Upper lobe of left lung (tissue), 4 donors: ENCODE measurements at regions not wholly inside any gene's neighbourhood (a gene's known extent, or its start where the extent isn't known, plus 50 kb on each side); places are given as distances from the start of the nearest gene placed in this dataset.

ENCODE experiments used
- POLR2A ChIP-seq, 4 donors: fragments of 450-650 bp; IDR thresholded peaks; one replicate each; pipeline ENCODE4 v1.5.1; 2016 to 2017; ENCODE audit warnings: antibody characterized with exemption in 4 of 4, mild to moderate bottlenecking in 2 of 4
- POLR2AphosphoS5 ChIP-seq, 2 donors: sonication (generic); formaldehyde crosslinking; IDR thresholded peaks; one replicate each; pipeline ENCODE4 v1.5.1; 2017; ENCODE audit warnings: antibody characterized with exemption in 2 of 2
- TF ChIP-seq, protein P1 (sequence below), 6 experiments: fragments of 450-650 bp in 4 of 6; fragments of 200-600 bp in 2 of 6; sonication (generic) in 2 of 6; IDR thresholded peaks; one replicate each; pipeline ENCODE4 v1.5.1; 2016 to 2019; ENCODE audit warnings: antibody characterized with exemption in 6 of 6

GRCh38 chr2:64773461-64774118 is 119.9 kb upstream of the SERTAD2 start:
- TF ChIP-seq, protein P1, sequence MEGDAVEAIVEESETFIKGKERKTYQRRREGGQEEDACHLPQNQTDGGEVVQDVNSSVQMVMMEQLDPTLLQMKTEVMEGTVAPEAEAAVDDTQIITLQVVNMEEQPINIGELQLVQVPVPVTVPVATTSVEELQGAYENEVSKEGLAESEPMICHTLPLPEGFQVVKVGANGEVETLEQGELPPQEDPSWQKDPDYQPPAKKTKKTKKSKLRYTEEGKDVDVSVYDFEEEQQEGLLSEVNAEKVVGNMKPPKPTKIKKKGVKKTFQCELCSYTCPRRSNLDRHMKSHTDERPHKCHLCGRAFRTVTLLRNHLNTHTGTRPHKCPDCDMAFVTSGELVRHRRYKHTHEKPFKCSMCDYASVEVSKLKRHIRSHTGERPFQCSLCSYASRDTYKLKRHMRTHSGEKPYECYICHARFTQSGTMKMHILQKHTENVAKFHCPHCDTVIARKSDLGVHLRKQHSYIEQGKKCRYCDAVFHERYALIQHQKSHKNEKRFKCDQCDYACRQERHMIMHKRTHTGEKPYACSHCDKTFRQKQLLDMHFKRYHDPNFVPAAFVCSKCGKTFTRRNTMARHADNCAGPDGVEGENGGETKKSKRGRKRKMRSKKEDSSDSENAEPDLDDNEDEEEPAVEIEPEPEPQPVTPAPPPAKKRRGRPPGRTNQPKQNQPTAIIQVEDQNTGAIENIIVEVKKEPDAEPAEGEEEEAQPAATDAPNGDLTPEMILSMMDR (IDR thresholded peaks at IDR 0.05): no peak
- TF ChIP-seq POLR2A (IDR thresholded peaks at IDR 0.05): no peak
- no peak for TF ChIP-seq POLR2AphosphoS5 (IDR thresholded peaks at IDR 0.05)
